Liver (tissue), 3 donors: ENCODE measurements at regions not wholly inside any gene's neighbourhood (a gene's known extent, or its start where the extent isn't known, plus 50 kb on each side); places are given as distances from the start of the nearest gene placed in this dataset.

Source experiments
- EGR1 ChIP-seq, 2 donors: IDR thresholded peaks; 2 replicates each; pipeline ENCODE4 v1.6.1; 2016 to 2018; ENCODE audit warnings: antibody characterized with exemption in 2 of 2, low read depth in 2 of 2
- YY1 ChIP-seq: IDR thresholded peaks from 2 replicates; pipeline ENCODE4 v1.6.1; 2016; ENCODE audit warnings: antibody characterized with exemption, mild to moderate bottlenecking
- TF ChIP-seq, protein P1 (sequence below): fragments of 150-350 bp; IDR thresholded peaks from 2 replicates; pipeline ENCODE4 v1.5.1; 2017; ENCODE audit warnings: improper control_type of control experiment, low read depth, low read length; ENCODE audit not compliant: missing input control
- donor health status: healthy.
- donor health status: healthy.

DNA sequence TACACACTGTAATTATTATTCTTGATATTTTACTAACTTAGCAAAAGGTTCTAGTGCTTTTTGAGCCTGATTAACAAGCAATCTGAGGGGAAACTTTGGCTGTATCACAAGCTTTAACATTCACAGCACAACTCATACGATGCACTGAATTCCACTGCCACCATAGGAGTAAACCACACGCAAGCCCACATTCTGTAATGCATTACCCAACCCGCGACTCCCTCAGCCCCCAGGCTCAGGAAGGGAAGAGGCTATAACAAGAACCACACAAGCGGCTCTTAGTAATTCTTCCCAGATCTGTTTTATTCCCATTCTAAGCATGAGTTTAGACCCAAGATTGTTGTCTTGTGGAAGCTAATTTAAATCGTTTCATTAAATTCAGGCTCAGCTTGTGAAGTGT, 138.5 kb upstream of the TBL1X start:
- no peak for TF ChIP-seq EGR1 (IDR thresholded peaks at IDR 0.05; ENCODE audit: low read depth in 2 of 2)
- TF ChIP-seq, protein P1, sequence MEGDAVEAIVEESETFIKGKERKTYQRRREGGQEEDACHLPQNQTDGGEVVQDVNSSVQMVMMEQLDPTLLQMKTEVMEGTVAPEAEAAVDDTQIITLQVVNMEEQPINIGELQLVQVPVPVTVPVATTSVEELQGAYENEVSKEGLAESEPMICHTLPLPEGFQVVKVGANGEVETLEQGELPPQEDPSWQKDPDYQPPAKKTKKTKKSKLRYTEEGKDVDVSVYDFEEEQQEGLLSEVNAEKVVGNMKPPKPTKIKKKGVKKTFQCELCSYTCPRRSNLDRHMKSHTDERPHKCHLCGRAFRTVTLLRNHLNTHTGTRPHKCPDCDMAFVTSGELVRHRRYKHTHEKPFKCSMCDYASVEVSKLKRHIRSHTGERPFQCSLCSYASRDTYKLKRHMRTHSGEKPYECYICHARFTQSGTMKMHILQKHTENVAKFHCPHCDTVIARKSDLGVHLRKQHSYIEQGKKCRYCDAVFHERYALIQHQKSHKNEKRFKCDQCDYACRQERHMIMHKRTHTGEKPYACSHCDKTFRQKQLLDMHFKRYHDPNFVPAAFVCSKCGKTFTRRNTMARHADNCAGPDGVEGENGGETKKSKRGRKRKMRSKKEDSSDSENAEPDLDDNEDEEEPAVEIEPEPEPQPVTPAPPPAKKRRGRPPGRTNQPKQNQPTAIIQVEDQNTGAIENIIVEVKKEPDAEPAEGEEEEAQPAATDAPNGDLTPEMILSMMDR, result no peak
- TF ChIP-seq YY1, result no peak
